HepG2 (cell line): ENCODE measurements at regions not wholly inside any gene's neighbourhood (a gene's known extent, or its start where the extent isn't known, plus 50 kb on each side); places are given as distances from the start of the nearest gene placed in this dataset.
A peak's percentile ranks its signal among the peaks of the same experiment; 100 is the strongest.

Experiments
- CBX5 ChIP-seq: sonication (generic); formaldehyde crosslinking; IDR thresholded peaks from 2 replicates; pipeline ENCODE4 v1.4.0; 2020; ENCODE audit warnings: missing genetic modification reagents, borderline replicate concordance
- CCAR2 ChIP-seq: fragments of 200-400 bp; formaldehyde crosslinking; optimal IDR thresholded peaks from 2 replicates; pipeline ENCODE3; 2018; ENCODE audit warnings: low read depth, mild to moderate bottlenecking, low read length, moderate library complexity
- CSRNP1 ChIP-seq: sonication (generic); formaldehyde crosslinking; IDR thresholded peaks from 2 replicates; pipeline ENCODE4 v1.8.1; 2023; ENCODE audit warnings: mild to moderate bottlenecking, missing genetic modification reagents
- ELF3 ChIP-seq: IDR thresholded peaks from 2 replicates; pipeline ENCODE4 v1.6.1; 2016; ENCODE audit warnings: missing genetic modification reagents, missing compliant biosample characterization
- FOSL1 ChIP-seq: sonication (generic); formaldehyde crosslinking; IDR thresholded peaks from 2 replicates; pipeline ENCODE4 v1.9.0; 2021; ENCODE audit warnings: missing genetic modification reagents, borderline replicate concordance
- HIC2 ChIP-seq: sonication (generic); formaldehyde crosslinking; IDR thresholded peaks from 2 replicates; pipeline ENCODE4 v1.9.0; 2022; ENCODE audit warnings: low read depth, missing genetic modification reagents
- IRF2 ChIP-seq: IDR thresholded peaks from 2 replicates; pipeline ENCODE4 v1.6.1; 2018; ENCODE audit warnings: missing genetic modification reagents, missing compliant biosample characterization
- KDM2A ChIP-seq: sonication (generic); formaldehyde crosslinking; IDR thresholded peaks from 2 replicates; pipeline ENCODE4 v1.4.0; 2020; ENCODE audit warnings: low read depth, missing genetic modification reagents, borderline replicate concordance
- KLF11 ChIP-seq: IDR thresholded peaks from 2 replicates; pipeline ENCODE4 v1.6.1; 2016; ENCODE audit warnings: missing compliant biosample characterization
- KLF16 ChIP-seq, 2 experiments: sonication (generic) in 1 of 2; formaldehyde crosslinking in 1 of 2; IDR thresholded peaks; 2 replicates each; pipeline versions ENCODE4 v1.6.1 to v1.8.0; 2016 to 2023; ENCODE audit warnings: missing genetic modification reagents in 2 of 2, missing compliant biosample characterization in 1 of 2
- LCORL ChIP-seq, 2 experiments: fragments of 450-650 bp in 1 of 2; sonication (generic) in 1 of 2; formaldehyde crosslinking in 1 of 2; IDR thresholded peaks; 2 replicates each; pipeline versions ENCODE4 v1.5.0 to v1.6.1; 2017 to 2020; ENCODE audit warnings: antibody characterized with exemption in 1 of 2, missing genetic modification reagents in 1 of 2
- MIER3 ChIP-seq: IDR thresholded peaks from 2 replicates; pipeline ENCODE4 v1.6.1; 2016; ENCODE audit warnings: missing compliant biosample characterization, borderline replicate concordance
- NCOA2 ChIP-seq: sonication (generic); formaldehyde crosslinking; IDR thresholded peaks from 2 replicates; pipeline ENCODE4 v1.8.0; 2022; ENCODE audit warnings: inconsistent platforms
- NR2C2 ChIP-seq: sonication (generic); formaldehyde crosslinking; IDR thresholded peaks from 2 replicates; pipeline ENCODE4 v1.4.0; 2020; ENCODE audit warnings: missing genetic modification reagents, mild to moderate bottlenecking, moderate library complexity, borderline replicate concordance
- SOX6 ChIP-seq, 2 experiments: fragments of 450-650 bp in 1 of 2; sonication (generic) in 1 of 2; formaldehyde crosslinking in 1 of 2; IDR thresholded peaks; 2 replicates each; pipeline versions ENCODE4 v1.4.0 to v1.6.1; 2017 to 2020; ENCODE audit warnings: antibody characterized with exemption in 1 of 2, mild to moderate bottlenecking in 1 of 2, missing genetic modification reagents in 1 of 2
- ZBTB26 ChIP-seq: IDR thresholded peaks from 2 replicates; pipeline ENCODE4 v1.6.1; 2016; ENCODE audit warnings: missing compliant biosample characterization, missing genetic modification reagents, borderline replicate concordance
- ZFP36L1 ChIP-seq: sonication (generic); formaldehyde crosslinking; IDR thresholded peaks from 2 replicates; pipeline ENCODE4 v1.8.0; 2022; ENCODE audit warnings: mild to moderate bottlenecking, missing genetic modification reagents, moderate library complexity
- ZFY ChIP-seq: sonication (generic); formaldehyde crosslinking; IDR thresholded peaks from 2 replicates; pipeline ENCODE4 v1.4.0; 2020; ENCODE audit warnings: missing genetic modification reagents
- ZMYM4 ChIP-seq: sonication (generic); formaldehyde crosslinking; IDR thresholded peaks from 2 replicates; pipeline ENCODE4 v1.8.1; 2023; ENCODE audit warnings: mild to moderate bottlenecking, missing genetic modification reagents
- ZNF281 ChIP-seq: sonication (generic); formaldehyde crosslinking; IDR thresholded peaks from 2 replicates; pipeline ENCODE4 v1.4.0; 2020; ENCODE audit warnings: missing genetic modification reagents, borderline replicate concordance
- ZNF292 ChIP-seq: sonication (generic); formaldehyde crosslinking; IDR thresholded peaks from 2 replicates; pipeline ENCODE4 v1.8.1; 2022; ENCODE audit warnings: mild to moderate bottlenecking, low read depth, missing genetic modification reagents, borderline replicate concordance
- ZNF570 ChIP-seq: sonication (generic); formaldehyde crosslinking; IDR thresholded peaks from 2 replicates; pipeline ENCODE4 v1.4.0; 2020; ENCODE audit warnings: mild to moderate bottlenecking, missing genetic modification reagents, borderline replicate concordance

DNA sequence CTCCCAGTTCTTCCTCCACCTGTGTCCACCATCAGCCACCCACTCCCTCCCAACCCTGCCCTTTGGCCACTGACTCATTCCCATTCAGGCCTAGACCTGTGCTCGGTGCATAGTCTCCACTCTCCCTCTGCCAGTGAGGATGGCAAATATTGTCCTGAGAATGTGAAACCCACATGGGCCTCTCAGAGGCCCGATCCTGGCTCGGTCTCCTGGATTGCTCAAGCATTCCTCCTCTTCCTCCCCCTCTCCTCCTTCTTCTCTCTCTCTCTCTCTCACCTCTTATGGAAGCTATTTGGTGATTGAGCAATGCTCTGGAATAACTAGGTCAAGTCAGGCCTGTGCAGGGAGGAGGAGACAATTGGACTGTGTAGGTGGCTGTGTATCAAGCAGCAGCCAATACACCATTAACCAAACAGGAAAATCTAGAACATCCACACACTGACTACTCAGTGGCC, 99.9 kb downstream of the KLF4 start (continued):
- TF ChIP-seq ZNF281 (CRISPR knock-in tag) (peak; percentile 51; the same call in 1 of the 2 replicates), ZNF570 (CRISPR knock-in tag) (no peak), KLF16 (CRISPR knock-in tag; IDR thresholded peaks at IDR 0.05) (0 out of 4 replicates have a peak, but pooled peaks of 1 of the 2 experiments have one; percentile 30), NR2C2 (0 out of 2 replicates have a peak, but pooled peaks have one; percentile 25), CBX5 (CRISPR knock-in tag) (peak; percentile 77), HIC2 (CRISPR knock-in tag) (peak; percentile 65; the same call in 1 of the 2 replicates), MIER3 (CRISPR knock-in tag) (peak; percentile 29; the same call in 1 of the 2 replicates), CCAR2 (peak; percentile 54), ZNF292 (peak; percentile 23; the same call in 1 of the 2 replicates), FOSL1 (CRISPR knock-in tag) (peak; percentile 74; the same call in 1 of the 2 replicates), ELF3 (CRISPR knock-in tag) (0 out of 2 replicates have a peak, but pooled peaks have one; percentile 16), KLF11 (CRISPR knock-in tag) (no peak), NCOA2 (0 out of 2 replicates have a peak, but pooled peaks have one; percentile 19), LCORL (IDR thresholded peaks at IDR 0.05) (no peak), LCORL (CRISPR knock-in tag; IDR thresholded peaks at IDR 0.05) (peak; percentile 79), CSRNP1 (no peak), ZMYM4 (CRISPR knock-in tag) (peak; percentile 21; the same call in 1 of the 2 replicates), SOX6 (IDR thresholded peaks at IDR 0.05) (no peak), SOX6 (CRISPR knock-in tag; IDR thresholded peaks at IDR 0.05) (peak; percentile 65; the same call in 1 of the 2 replicates), KDM2A (CRISPR knock-in tag) (0 out of 2 replicates have a peak, but pooled peaks have one; percentile 35), ZFY (peak; percentile 34; the same call in 1 of the 2 replicates), ZBTB26 (CRISPR knock-in tag) (peak; percentile 19; the same call in 1 of the 2 replicates), IRF2 (CRISPR knock-in tag) (peak; percentile 51; the same call in 1 of the 2 replicates), ZFP36L1 (CRISPR knock-in tag) (no peak)
